Fibroblast of skin of back (primary cell): ENCODE measurements at regions not wholly inside any gene's neighbourhood (a gene's known extent, or its start where the extent isn't known, plus 50 kb on each side); places are given as distances from the start of the nearest gene placed in this dataset.
"Not testable (repeated sequence)": the region's sequence is repeated elsewhere in the genome, so short reads cannot be mapped to it uniquely, and the experiment has no call there.

ENCODE experiments used
- DNase-seq: peaks from one replicate; pipeline ENCODE4 v3.0.0-alpha.2; 2013

DNA sequence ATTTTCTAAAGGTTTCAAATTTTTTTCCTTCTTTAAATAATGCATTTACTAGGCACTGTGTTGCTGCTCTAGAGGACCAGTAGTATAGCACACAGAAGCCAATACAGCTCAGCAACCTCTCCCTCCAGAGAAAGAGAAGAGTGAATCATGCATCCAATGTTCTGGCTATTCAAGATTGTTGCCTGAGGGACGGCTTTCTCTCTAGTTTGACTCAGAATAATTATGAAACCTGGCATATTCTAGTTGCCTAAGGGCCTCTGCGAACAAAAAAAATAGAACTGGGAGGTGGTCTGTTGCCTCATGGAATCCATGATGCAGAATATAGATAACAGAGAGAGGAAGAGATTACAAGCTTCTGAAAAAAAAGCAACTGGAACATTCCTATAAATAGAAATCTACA lies 1233.3 kb upstream of the PABPC4L start:
- DNase-seq = no peak

DNA sequence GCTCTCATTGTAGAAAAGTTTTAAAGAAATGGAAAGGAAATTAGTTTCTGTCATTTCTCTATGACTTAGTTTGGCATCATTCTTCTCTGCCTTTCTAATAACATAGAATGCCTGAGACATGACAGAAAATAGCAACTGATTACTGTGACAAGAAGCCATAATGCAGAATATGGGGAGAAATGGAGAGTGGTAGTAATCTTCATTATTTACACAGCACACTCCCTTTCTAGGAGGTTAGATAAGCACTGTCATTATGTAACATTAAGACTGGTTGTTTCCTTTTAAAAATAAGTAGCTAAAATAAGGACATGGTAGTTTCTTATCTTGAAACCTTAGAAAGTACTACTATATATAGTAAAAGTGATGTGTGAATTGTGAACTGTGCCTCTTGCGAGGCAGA lies 1227.9 kb upstream of the PABPC4L start:
- no peak for DNase-seq

DNA sequence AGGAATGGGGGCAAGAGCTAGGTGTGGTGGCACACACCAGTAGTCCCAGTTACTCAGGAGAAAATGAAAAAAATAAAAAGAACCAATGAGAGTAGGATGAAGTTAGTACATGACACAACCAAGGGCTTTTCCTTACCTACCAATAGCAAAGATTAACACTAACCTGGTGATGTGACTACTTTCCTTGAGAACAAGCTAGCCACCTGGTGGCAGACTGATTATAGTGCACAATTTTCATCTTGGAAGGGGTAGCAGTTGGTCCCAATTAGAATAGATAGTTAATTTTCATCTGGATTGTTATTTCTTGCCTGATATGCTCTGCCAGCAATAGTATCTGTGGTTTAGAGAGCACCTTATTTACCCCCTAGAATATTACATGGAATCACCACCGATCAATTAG lies 1216.8 kb upstream of the PABPC4L start:
- peak; percentile 27 for DNase-seq

- no peak for DNase-seq
These were observed 1210.6 kb upstream of the PABPC4L start for GRCh38 chr4:135412213-135412612.

GRCh38 chr4:135411251-135411650 lies 1209.7 kb upstream of the PABPC4L start:
- DNase-seq = no peak

- not testable (repeated sequence) for DNase-seq
These were observed 1207.7 kb upstream of the PABPC4L start for GRCh38 chr4:135409261-135409660.

DNA sequence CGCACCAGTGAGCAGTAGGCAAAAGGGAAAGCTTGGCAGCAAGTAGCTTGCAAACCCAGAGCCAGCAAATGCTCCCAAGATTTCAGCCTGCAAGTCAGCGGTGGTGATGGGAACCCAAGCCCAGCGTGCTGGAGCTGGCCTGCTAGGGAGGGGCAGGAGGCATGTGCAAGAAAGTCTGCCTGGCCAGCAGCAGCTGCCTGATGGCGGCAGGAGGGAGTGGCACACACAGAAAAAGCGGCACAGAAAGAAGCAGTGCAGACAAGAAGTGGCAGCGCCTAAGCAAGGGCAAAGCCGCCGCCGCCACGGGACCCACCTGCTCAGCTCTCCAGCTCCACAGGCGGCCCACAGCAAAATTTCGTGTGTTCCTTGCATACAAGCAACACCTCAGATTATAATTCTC lies 1206.5 kb upstream of the PABPC4L start:
- no peak for DNase-seq

GRCh38 chr4:135406597-135406996 lies 1205.0 kb upstream of the PABPC4L start:
- not testable (repeated sequence) for DNase-seq

- no peak for DNase-seq
These were observed 1184.4 kb upstream of the PABPC4L start for GRCh38 chr4:135385830-135386581.

- DNase-seq = no peak
These were observed 1182.0 kb upstream of the PABPC4L start for GRCh38 chr4:135383356-135384288.

GRCh38 chr4:135382280-135382959 lies 1180.8 kb upstream of the PABPC4L start:
- peak; percentile 35 for DNase-seq

- DNase-seq = no peak
These were observed 1170.5 kb upstream of the PABPC4L start for GRCh38 chr4:135372131-135372530.

DNA sequence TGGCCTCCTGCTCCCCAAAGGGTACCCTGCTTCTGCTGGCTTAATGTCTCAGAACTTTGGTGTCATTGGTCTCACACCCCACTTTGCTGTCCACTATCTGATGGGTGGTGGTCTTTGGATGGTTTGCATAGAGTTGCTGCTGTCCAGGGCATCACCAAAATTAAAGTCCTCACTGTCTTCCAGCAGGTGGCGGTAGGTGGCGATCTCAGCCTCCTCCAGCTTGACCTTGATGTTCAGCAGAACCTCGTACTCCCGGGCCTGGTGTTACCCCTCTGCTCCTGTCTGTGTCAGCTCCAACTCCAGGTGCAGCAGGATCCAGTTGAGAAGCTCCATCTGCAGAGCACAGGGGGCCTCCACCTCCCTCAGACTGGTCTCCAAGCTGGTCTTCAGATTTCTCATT lies 1169.5 kb upstream of the PABPC4L start:
- DNase-seq = no peak

GRCh38 chr4:135368831-135369230 lies 1167.2 kb upstream of the PABPC4L start:
- no peak for DNase-seq

GRCh38 chr4:135365065-135365464 lies 1163.5 kb upstream of the PABPC4L start:
- peak; percentile 84 for DNase-seq

- peak; percentile 54 for DNase-seq
These were observed 1157.5 kb upstream of the PABPC4L start for GRCh38 chr4:135359128-135359527.

- no peak for DNase-seq
These were observed 1155.5 kb upstream of the PABPC4L start for GRCh38 chr4:135357091-135357490.

- peak; percentile 51 for DNase-seq
These were observed 1153.3 kb upstream of the PABPC4L start for GRCh38 chr4:135354876-135355275.

GRCh38 chr4:135353008-135353407 lies 1151.4 kb upstream of the PABPC4L start:
- DNase-seq = no peak

DNA sequence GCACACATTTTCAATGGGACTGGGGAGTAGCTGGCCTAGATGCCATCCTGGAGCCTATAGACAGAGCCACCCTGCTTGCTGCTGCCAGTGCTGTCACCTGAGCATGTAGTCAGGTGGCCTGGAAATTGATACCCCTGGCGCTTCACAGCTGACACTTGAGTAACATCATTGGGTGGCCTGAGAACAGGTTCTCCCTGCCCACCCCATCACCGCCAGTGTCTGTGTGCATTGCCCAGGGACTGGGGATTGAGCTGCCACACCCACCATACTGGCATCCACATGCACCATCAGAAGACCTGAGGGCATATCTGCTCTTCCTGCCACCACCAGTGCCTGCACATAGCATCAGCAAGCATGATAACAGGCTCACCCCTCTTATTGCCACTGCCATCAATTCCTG lies 1142.9 kb upstream of the PABPC4L start:
- no peak for DNase-seq

DNA sequence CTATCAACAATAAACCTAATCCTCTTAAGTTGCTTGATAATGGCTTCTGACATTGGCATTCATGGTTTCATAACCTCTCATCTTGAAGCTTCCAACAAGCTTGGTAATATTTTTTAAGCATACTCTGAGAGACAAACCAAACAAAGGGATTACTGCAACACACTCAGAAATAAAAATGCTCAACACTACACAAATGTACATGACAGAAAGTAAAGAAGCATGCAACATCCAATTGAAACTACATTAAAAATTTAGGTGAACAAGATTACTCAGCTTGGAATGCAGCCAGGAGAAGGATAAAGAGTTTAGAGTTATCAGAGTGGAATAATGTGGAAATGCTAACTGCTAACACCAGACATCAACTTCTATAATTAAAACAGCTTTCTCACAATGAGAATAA lies 1136.6 kb upstream of the PABPC4L start:
- no peak for DNase-seq

GRCh38 chr4:135325264-135325663 lies 1123.7 kb upstream of the PABPC4L start:
- no peak for DNase-seq

- DNase-seq = peak; percentile 2
These were observed 1118.1 kb upstream of the PABPC4L start for GRCh38 chr4:135319685-135320084.
